ENCODE measurements at regions not wholly inside any gene's neighbourhood (a gene's known extent, or its start where the extent isn't known, plus 50 kb on each side); places are given as distances from the start of the nearest gene placed in this dataset.
"Not testable (repeated sequence)": the region's sequence is repeated elsewhere in the genome, so short reads cannot be mapped to it uniquely, and the experiment has no call there.

GRCh38 chr2:144785253-144785652, 265.3 kb upstream of the ZEB2 start:
- no peak for DNase-seq

- DNase-seq, result no peak
Observed at GRCh38 chr2:144780983-144781382, 261.1 kb upstream of the ZEB2 start.

- DNase-seq, result no peak
Observed at GRCh38 chr2:144776766-144777165, 256.8 kb upstream of the ZEB2 start.

GRCh38 chr2:144774809-144775208, 254.9 kb upstream of the ZEB2 start:
- DNase-seq, result no peak

GRCh38 chr2:144771348-144771747, 251.4 kb upstream of the ZEB2 start:
- DNase-seq, result no peak

- DNase-seq, result no peak
Observed at GRCh38 chr2:144770616-144771230, 250.8 kb upstream of the ZEB2 start.

GRCh38 chr2:144760939-144761338, 241.0 kb upstream of the ZEB2 start:
- DNase-seq, result not testable (repeated sequence)

- DNase-seq, result no peak
Observed at GRCh38 chr2:144759746-144760145, 239.8 kb upstream of the ZEB2 start.

- DNase-seq, result not testable (repeated sequence)
Observed at GRCh38 chr2:144758196-144758595, 238.3 kb upstream of the ZEB2 start.

GRCh38 chr2:144753416-144753815, 233.5 kb upstream of the ZEB2 start:
- no peak for DNase-seq

- DNase-seq, result no peak
Observed at GRCh38 chr2:144751142-144751905, 231.4 kb upstream of the ZEB2 start.

- no peak for DNase-seq
Observed at GRCh38 chr2:144749188-144749587, 229.3 kb upstream of the ZEB2 start.

GRCh38 chr2:144748443-144748842, 228.5 kb upstream of the ZEB2 start:
- DNase-seq, result no peak

- no peak for DNase-seq
Observed at GRCh38 chr2:144747571-144747970, 227.7 kb upstream of the ZEB2 start.

- DNase-seq, result no peak
Observed at GRCh38 chr2:144745424-144745823, 225.5 kb upstream of the ZEB2 start.

GRCh38 chr2:144738749-144739148, 218.8 kb upstream of the ZEB2 start:
- no peak for DNase-seq

GRCh38 chr2:144730711-144731110, 210.8 kb upstream of the ZEB2 start:
- no peak for DNase-seq

GRCh38 chr2:144724460-144724859, 204.5 kb upstream of the ZEB2 start:
- DNase-seq, result not testable (repeated sequence)

- DNase-seq, result no peak
Observed at GRCh38 chr2:144718376-144718775, 198.5 kb upstream of the ZEB2 start.

- no peak for DNase-seq
Observed at GRCh38 chr2:144715992-144716391, 196.1 kb upstream of the ZEB2 start.

GRCh38 chr2:144713410-144713809, 193.5 kb upstream of the ZEB2 start:
- no peak for DNase-seq

GRCh38 chr2:144712550-144712940, 192.6 kb upstream of the ZEB2 start:
- no peak for DNase-seq

- no peak for DNase-seq
Observed at GRCh38 chr2:144711630-144712549, 192.0 kb upstream of the ZEB2 start.

All from T-helper 2 cell (primary cell).